Hepatocyte (in vitro differentiated cells): ENCODE measurements at regions not wholly inside any gene's neighbourhood (a gene's known extent, or its start where the extent isn't known, plus 50 kb on each side); places are given as distances from the start of the nearest gene placed in this dataset.

Experiments used
- EZH2 ChIP-seq: fragments of 200-600 bp; sonication (generic); IDR thresholded peaks from 2 replicates; pipeline ENCODE4 v1.6.1; 2016; ENCODE audit warnings: antibody characterized with exemption, mild to moderate bottlenecking, borderline replicate concordance
- TF ChIP-seq, protein P1 (sequence below): fragments of 200-600 bp; sonication (generic); IDR thresholded peaks from 2 replicates; pipeline ENCODE4 v1.5.1; 2016; ENCODE audit warnings: antibody characterized with exemption, mild to moderate bottlenecking; ENCODE audit not compliant: poor library complexity

DNA sequence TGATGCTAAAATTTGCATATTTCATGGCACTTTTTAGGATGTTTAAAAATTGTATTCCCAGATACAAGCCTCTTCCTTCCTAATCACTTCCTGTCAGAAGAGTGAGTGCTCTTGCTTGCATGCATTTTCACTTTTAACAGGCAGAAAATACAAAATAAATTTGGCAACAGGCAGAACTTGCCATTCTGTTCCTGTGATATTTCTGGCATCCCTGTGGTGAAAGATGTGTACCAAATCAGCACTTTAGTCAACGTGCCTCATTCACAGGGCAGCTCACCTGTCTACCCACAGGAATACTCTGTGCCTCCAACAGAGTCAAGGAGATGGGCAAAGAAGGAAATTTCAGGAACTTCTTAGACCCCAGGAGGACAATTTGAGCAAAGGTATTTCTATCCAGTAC, 360.9 kb downstream of the AKAIN1 start:
- TF ChIP-seq, protein P1, sequence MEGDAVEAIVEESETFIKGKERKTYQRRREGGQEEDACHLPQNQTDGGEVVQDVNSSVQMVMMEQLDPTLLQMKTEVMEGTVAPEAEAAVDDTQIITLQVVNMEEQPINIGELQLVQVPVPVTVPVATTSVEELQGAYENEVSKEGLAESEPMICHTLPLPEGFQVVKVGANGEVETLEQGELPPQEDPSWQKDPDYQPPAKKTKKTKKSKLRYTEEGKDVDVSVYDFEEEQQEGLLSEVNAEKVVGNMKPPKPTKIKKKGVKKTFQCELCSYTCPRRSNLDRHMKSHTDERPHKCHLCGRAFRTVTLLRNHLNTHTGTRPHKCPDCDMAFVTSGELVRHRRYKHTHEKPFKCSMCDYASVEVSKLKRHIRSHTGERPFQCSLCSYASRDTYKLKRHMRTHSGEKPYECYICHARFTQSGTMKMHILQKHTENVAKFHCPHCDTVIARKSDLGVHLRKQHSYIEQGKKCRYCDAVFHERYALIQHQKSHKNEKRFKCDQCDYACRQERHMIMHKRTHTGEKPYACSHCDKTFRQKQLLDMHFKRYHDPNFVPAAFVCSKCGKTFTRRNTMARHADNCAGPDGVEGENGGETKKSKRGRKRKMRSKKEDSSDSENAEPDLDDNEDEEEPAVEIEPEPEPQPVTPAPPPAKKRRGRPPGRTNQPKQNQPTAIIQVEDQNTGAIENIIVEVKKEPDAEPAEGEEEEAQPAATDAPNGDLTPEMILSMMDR = no peak
- TF ChIP-seq EZH2 = no peak
